Lung (tissue), 11 donors: ENCODE measurements at regions not wholly inside any gene's neighbourhood (a gene's known extent, or its start where the extent isn't known, plus 50 kb on each side); places are given as distances from the start of the nearest gene placed in this dataset.
"Not testable (repeated sequence)": the region's sequence is repeated elsewhere in the genome, so short reads cannot be mapped to it uniquely, and the experiment has no call there.

Source experiments
- ATAC-seq: fragments of 200-7000 bp; cut with Tn5 transposase; one replicate; pipeline ENCODE4 v1.9.1; 2020; ENCODE audit warnings: moderate number of reproducible peaks; ENCODE audit not compliant: insufficient read depth, low FRiP score
- DNase-seq, 3 donors: peaks; one replicate each; pipeline ENCODE4 v3.0.0-alpha.2; 2013 to 2017
- H3K27ac ChIP-seq, 2 donors: one replicate each; pipeline ENCODE4 v1.5.1; 2013; ENCODE audit warnings: mild to moderate bottlenecking in 2 of 2, moderate library complexity in 2 of 2, control low read depth in 1 of 2, inconsistent platforms in 1 of 2, low read depth in 1 of 2, low read length in 1 of 2
- H3K27me3 ChIP-seq, 3 donors: one replicate each; pipeline ENCODE4 v1.5.1; 2013; ENCODE audit warnings: low read length in 2 of 3; ENCODE audit not compliant: control insufficient read depth in 3 of 3, insufficient read depth in 3 of 3
- H3K36me3 ChIP-seq, 4 donors: one replicate each; pipeline ENCODE4 v1.5.1; 2013; ENCODE audit warnings: low read length in 4 of 4, mild to moderate bottlenecking in 1 of 4, moderate library complexity in 1 of 4; ENCODE audit not compliant: control insufficient read depth in 4 of 4, insufficient read depth in 4 of 4
- H3K4me1 ChIP-seq, 5 donors: one replicate each; pipeline ENCODE4 v1.5.1; 2013; ENCODE audit warnings: low read length in 5 of 5, mild to moderate bottlenecking in 2 of 5, moderate library complexity in 1 of 5; ENCODE audit not compliant: control insufficient read depth in 5 of 5, insufficient read depth in 5 of 5
- H3K4me3 ChIP-seq: one replicate; pipeline ENCODE4 v1.5.1; 2013; ENCODE audit warnings: mild to moderate bottlenecking, control low read depth, moderate library complexity
- H3K9ac ChIP-seq, 2 donors: one replicate each; pipeline ENCODE4 v1.5.1; 2013; ENCODE audit warnings: low read length in 2 of 2, control low read depth in 1 of 2; ENCODE audit not compliant: insufficient read depth in 1 of 2
- H3K9me3 ChIP-seq, 4 donors: one replicate each; pipeline ENCODE4 v1.5.1; 2013; ENCODE audit warnings: low read length in 3 of 4, mild to moderate bottlenecking in 1 of 4, moderate library complexity in 1 of 4; ENCODE audit not compliant: control insufficient read depth in 4 of 4, insufficient read depth in 3 of 4
- WGBS, 2 donors: extraction: QIAGEN DNeasy Blood & Tissue Kit; methylation state at CpG; one replicate each; pipeline ENCODE4 v1.1.7; 2013; 5-methylcytosine and 5-hydroxymethylcytosine counted together
- TF ChIP-seq, protein P1 (sequence below): IDR thresholded peaks from 2 replicates; pipeline ENCODE4 v1.5.1; 2012; ENCODE audit warnings: mild to moderate bottlenecking; ENCODE audit errors: control extremely low read depth, extremely low read depth
- donor health status: control.
- donor health status: control.
- donor health status: Bipolar disorder and iron deficiency.
- donor health status: healthy.
- donor health status: DM: yes; HTN: yes; CAD: no.

DNA sequence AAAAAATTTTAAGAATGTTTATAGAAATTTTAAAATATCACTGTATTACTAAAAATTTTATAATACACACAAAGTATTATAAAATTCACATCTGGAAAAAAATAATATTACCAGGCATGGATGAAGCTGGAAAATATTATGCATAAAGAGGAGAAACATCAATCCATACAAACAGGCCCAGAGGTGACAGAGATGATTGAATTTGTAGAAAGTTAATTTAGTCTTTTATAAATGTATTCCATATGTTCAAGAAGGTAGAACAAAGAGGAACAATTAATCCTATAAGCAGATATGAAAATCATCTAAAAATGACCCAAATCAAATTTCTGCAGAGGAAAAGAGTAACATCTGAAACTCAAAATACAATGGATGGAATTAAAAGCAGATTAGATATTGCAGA lies 605.2 kb upstream of the CELF4 start:
- ATAC-seq (no peak), DNase-seq (no peak)
- Histone ChIP-seq H3K36me3 (no peaks in the 10 kb centered on the region), H3K9ac (no peak overlapping the region), H3K27me3 (no peaks in the 10 kb centered on the region), H3K9me3 (peaks cover 0 to 3% (median 0%) of the 10 kb centered on the region in 4 donors), H3K4me1 (no peaks in the 10 kb centered on the region), H3K4me3 (no peak overlapping the region), H3K27ac (no peak overlapping the region)
- TF ChIP-seq, protein P1, sequence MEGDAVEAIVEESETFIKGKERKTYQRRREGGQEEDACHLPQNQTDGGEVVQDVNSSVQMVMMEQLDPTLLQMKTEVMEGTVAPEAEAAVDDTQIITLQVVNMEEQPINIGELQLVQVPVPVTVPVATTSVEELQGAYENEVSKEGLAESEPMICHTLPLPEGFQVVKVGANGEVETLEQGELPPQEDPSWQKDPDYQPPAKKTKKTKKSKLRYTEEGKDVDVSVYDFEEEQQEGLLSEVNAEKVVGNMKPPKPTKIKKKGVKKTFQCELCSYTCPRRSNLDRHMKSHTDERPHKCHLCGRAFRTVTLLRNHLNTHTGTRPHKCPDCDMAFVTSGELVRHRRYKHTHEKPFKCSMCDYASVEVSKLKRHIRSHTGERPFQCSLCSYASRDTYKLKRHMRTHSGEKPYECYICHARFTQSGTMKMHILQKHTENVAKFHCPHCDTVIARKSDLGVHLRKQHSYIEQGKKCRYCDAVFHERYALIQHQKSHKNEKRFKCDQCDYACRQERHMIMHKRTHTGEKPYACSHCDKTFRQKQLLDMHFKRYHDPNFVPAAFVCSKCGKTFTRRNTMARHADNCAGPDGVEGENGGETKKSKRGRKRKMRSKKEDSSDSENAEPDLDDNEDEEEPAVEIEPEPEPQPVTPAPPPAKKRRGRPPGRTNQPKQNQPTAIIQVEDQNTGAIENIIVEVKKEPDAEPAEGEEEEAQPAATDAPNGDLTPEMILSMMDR: no peak

DNA sequence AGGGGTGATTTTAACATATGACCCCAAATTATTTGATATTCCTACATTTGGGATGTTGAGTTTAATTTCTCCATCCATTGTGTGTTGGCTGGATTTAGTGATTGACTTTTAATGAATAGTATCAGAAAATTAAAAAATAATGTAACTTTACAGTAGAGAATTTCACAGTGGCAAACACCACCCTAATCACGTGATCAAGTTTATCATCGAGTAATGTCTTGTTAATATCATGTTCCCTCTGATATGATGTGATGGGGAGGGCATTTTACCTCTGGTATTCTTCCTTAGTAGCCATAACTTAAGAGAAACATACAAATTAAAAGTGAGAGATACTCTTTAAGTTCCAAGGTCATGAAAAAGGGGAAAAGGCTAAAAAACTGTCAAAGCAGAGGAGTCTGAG lies 602.0 kb upstream of the CELF4 start:
- WGBS, 2 donors: 88 to 89% methylated on average over 2 of the region's 2 CpGs
- TF ChIP-seq, protein P1: no peak
- Histone ChIP-seq H3K27me3 (no peaks in the 10 kb centered on the region), H3K9ac (no peak overlapping the region), H3K9me3 (peaks cover 0 to 3% (median 0%) of the 10 kb centered on the region in 4 donors), H3K36me3 (no peaks in the 10 kb centered on the region), H3K4me3 (no peak overlapping the region), H3K4me1 (no peaks in the 10 kb centered on the region), H3K27ac (no peak overlapping the region)
- no peak for DNase-seq
- ATAC-seq: no peak

GRCh38 chr18:38153116-38153515 lies 587.5 kb upstream of the CELF4 start:
- DNase-seq, H3K36me3 ChIP-seq, H3K9me3 ChIP-seq, H3K27ac ChIP-seq, H3K4me3 ChIP-seq, H3K4me1 ChIP-seq, H3K9ac ChIP-seq, ATAC-seq, H3K27me3 ChIP-seq: not testable (repeated sequence)

- no peaks in the 10 kb centered on the region for H3K36me3 ChIP-seq
- no peaks in the 10 kb centered on the region for H3K4me1 ChIP-seq
- H3K4me3 ChIP-seq: no peak overlapping the region
- TF ChIP-seq, protein P1: no peak
- H3K27me3 ChIP-seq: no peaks in the 10 kb centered on the region
- no peak overlapping the region for H3K27ac ChIP-seq
- H3K9me3 ChIP-seq: no peaks in the 10 kb centered on the region
- no peak for DNase-seq
- no peak for ATAC-seq
- 71 to 80% methylated on average over 3 of the region's 3 CpGs for WGBS, 2 donors
- H3K9ac ChIP-seq: no peak overlapping the region
Measured at GRCh38 chr18:38116716-38117115, 551.1 kb upstream of the CELF4 start.
